ENCODE measurements at regions not wholly inside any gene's neighbourhood (a gene's known extent, or its start where the extent isn't known, plus 50 kb on each side); places are given as distances from the start of the nearest gene placed in this dataset.

GRCh38 chr17:59487161-59487873 is 78.1 kb upstream of the DHX40 start:
- Histone ChIP-seq H3K4me1 (no peaks in the 10 kb centered on the region), H3K36me3 (no peaks in the 10 kb centered on the region), H3K9me3 (no peaks in the 10 kb centered on the region), H3K4me3 (peak overlapping the region; percentile 6), H3K27ac (no peak overlapping the region), H3K27me3 (ENCODE audit: low read depth) (no peaks in the 10 kb centered on the region)
- TF ChIP-seq CTCF (IDR thresholded peaks at IDR 0.05): no peak
- DNase-seq: no peak
- intact Hi-C loops (cut with DNase I): no loop called here
- no peak for ATAC-seq

- Histone ChIP-seq H3K4me3 (no peak overlapping the region), H3K36me3 (no peaks in the 10 kb centered on the region), H3K4me1 (no peaks in the 10 kb centered on the region), H3K9me3 (no peaks in the 10 kb centered on the region), H3K27ac (no peak overlapping the region), H3K27me3 (ENCODE audit: low read depth) (no peaks in the 10 kb centered on the region)
- intact Hi-C loops (cut with DNase I): no loop called here
- no peak for ATAC-seq
- DNase-seq: no peak
- no peak for TF ChIP-seq CTCF (IDR thresholded peaks at IDR 0.05)
These were observed 76.6 kb upstream of the DHX40 start for GRCh38 chr17:59488805-59489204.

DNA sequence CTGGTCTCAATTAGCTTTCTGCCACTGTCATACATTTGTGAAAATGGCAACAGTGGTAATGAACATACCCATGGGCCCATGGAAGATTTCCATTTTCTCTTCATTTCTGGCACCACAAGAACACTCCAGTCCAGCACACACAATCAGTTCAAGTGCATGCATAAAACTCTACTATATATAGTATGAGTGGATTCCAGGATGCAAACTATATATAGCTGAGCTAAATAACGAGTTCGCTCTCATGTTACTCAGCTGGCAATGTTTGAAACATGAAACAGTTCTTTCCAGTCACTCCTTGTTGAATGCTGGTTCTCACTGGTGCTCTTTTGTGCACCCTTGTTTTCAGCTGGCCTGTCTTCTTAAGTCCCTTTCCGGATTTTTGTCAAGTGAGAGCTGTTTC is 75.2 kb upstream of the DHX40 start:
- DNase-seq (no peak), ATAC-seq (no peak)
- TF ChIP-seq CTCF (IDR thresholded peaks at IDR 0.05): no peak
- no peak overlapping the region for H3K27ac ChIP-seq
- intact Hi-C loops (cut with DNase I): no loop called here
- H3K36me3 ChIP-seq: no peaks in the 10 kb centered on the region
- no peaks in the 10 kb centered on the region for H3K9me3 ChIP-seq
- H3K4me1 ChIP-seq: no peaks in the 10 kb centered on the region
- no peaks in the 10 kb centered on the region for H3K27me3 ChIP-seq (ENCODE audit: low read depth)
- H3K4me3 ChIP-seq: no peak overlapping the region

DNA sequence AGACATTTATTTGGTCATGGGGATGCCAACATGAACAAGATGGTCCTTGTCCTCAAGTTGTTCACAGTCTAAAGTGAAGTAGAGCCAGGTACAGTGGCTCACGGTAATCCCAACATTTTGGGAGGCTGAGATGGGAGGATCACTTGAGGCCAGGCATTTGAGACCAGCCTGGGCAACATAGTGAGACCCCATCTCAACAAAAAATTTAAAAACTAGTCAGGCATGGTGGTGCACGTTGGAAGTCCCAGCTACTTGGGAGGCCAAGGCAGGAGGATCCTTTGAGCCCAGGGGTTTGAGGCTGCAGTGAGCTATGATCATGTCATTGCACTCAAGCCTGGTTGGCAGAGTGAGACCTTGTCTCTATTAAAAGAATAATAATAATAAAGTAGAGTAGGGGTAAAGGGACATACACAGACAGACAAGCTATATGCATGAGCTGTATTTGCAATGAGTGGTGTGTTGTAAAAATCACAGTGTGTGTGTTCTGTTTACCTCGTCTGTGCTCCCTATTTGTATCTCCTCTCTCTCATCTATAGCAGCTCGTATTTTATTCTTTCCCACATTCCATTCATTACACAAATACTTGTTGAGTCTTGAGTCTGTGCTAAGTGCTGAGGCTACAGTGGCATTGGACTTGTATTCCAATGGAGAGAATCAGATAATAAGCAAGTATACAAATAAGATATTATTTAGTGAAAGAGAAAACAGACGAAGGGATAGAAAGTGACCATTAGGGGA is 73.9 kb upstream of the DHX40 start:
- Histone ChIP-seq H3K4me1 (no peaks in the 10 kb centered on the region), H3K4me3 (no peak overlapping the region), H3K36me3 (no peaks in the 10 kb centered on the region), H3K27ac (no peak overlapping the region), H3K9me3 (no peaks in the 10 kb centered on the region), H3K27me3 (ENCODE audit: low read depth) (no peaks in the 10 kb centered on the region)
- intact Hi-C loops (cut with DNase I): no loop called here
- TF ChIP-seq CTCF (IDR thresholded peaks at IDR 0.05): no peak
- DNase-seq: no peak
- no peak for ATAC-seq

GRCh38 chr17:59492091-59492451 is 73.3 kb upstream of the DHX40 start:
- ATAC-seq (no peak), DNase-seq (no peak)
- TF ChIP-seq CTCF (IDR thresholded peaks at IDR 0.05): no peak
- H3K27ac ChIP-seq: no peak overlapping the region
- no peaks in the 10 kb centered on the region for H3K27me3 ChIP-seq (ENCODE audit: low read depth)
- no peaks in the 10 kb centered on the region for H3K4me1 ChIP-seq
- H3K36me3 ChIP-seq: no peaks in the 10 kb centered on the region
- intact Hi-C loops (cut with DNase I): no loop called here
- no peak overlapping the region for H3K4me3 ChIP-seq
- no peaks in the 10 kb centered on the region for H3K9me3 ChIP-seq

Measured in lower lobe of right lung (tissue), 2 donors.